Panc1 (cell line): ENCODE measurements at regions not wholly inside any gene's neighbourhood (a gene's known extent, or its start where the extent isn't known, plus 50 kb on each side); places are given as distances from the start of the nearest gene placed in this dataset.

Experiments used
- ATAC-seq: fragments of 200-7000 bp; cut with Tn5 transposase; 2 replicates; pipeline ENCODE4 v1.9.1; 2020; ENCODE audit warnings: mild to moderate bottlenecking, moderate library complexity
- BruUV-seq: library from RNA; stranded (reverse); fragments of 400-500 nt; replicated peaks from 2 replicates; lab custom pipeline; 2021; lab: Mats Ljungman, UMichigan
- CTCF ChIA-PET: fragments of 300-600 bp; sonication (Branson Sonifier 250); formaldehyde crosslinking; loops from one replicate; lab custom pipeline; 2022; ENCODE audit warnings: antibody characterized with exemption; lab: Charles Lee
- POLR2A ChIA-PET: fragments of 300-600 bp; sonication (Branson Sonifier 250); formaldehyde crosslinking; loops from one replicate; lab custom pipeline; 2022; ENCODE audit warnings: antibody characterized with exemption; lab: Charles Lee
- DNase-seq: peaks from one replicate; pipeline ENCODE4 v3.0.0-alpha.2; 2010; ENCODE audit warnings: low read depth, low spot score
- H3K27ac ChIP-seq: 2 replicates; pipeline ENCODE4 v1.5.1; 2011; ENCODE audit warnings: mild to moderate bottlenecking, low read length, inconsistent platforms
- H3K27me3 ChIP-seq: fragments of 200-500 bp; sonication (Bioruptor generic); 2 replicates; pipeline ENCODE4 v1.6.0; 2014; ENCODE audit warnings: low read length, inconsistent platforms; ENCODE audit not compliant: control insufficient read depth, insufficient read depth
- H3K36me3 ChIP-seq: fragments of 200-500 bp; sonication (Bioruptor generic); 2 replicates; pipeline ENCODE4 v1.5.1; 2014; ENCODE audit warnings: inconsistent platforms, mild to moderate bottlenecking, low read length, moderate library complexity; ENCODE audit not compliant: control insufficient read depth, insufficient read depth
- H3K4me1 ChIP-seq: 2 replicates; pipeline ENCODE4 v1.5.1; 2011; ENCODE audit warnings: inconsistent platforms, mild to moderate bottlenecking, low read length, moderate library complexity; ENCODE audit not compliant: control insufficient read depth, insufficient read depth
- H3K4me3 ChIP-seq, 2 experiments: 2 replicates each; pipeline ENCODE4 v1.5.1; 2011 to 2012; ENCODE audit warnings: low read depth in 2 of 2, low read length in 2 of 2, mild to moderate bottlenecking in 2 of 2, inconsistent platforms in 1 of 2, moderate library complexity in 1 of 2
- H3K9me3 ChIP-seq: fragments of 200-500 bp; sonication (Bioruptor generic); 2 replicates; pipeline ENCODE4 v1.5.1; 2014; ENCODE audit warnings: low read depth, mild to moderate bottlenecking, inconsistent platforms, low read length, moderate library complexity; ENCODE audit not compliant: control insufficient read depth, insufficient read depth
- CTCF ChIP-seq: fragments of 450-650 bp; IDR thresholded peaks from 2 replicates; pipeline ENCODE4 v1.5.1; 2017; ENCODE audit warnings: mild to moderate bottlenecking
- POLR2AphosphoS5 ChIP-seq: IDR thresholded peaks from 2 replicates; pipeline ENCODE4 v1.6.1; 2012; ENCODE audit warnings: mild to moderate bottlenecking, low read depth, low read length, moderate library complexity
- REST ChIP-seq, 2 experiments: IDR thresholded peaks; 2 replicates each; pipeline ENCODE4 v1.6.1; 2011 to 2012; ENCODE audit warnings: low read depth in 2 of 2, control low read depth in 1 of 2, low read length in 1 of 2, mild to moderate bottlenecking in 1 of 2, moderate library complexity in 1 of 2; ENCODE audit not compliant: insufficient read depth in 1 of 2
- SIN3A ChIP-seq: IDR thresholded peaks from 2 replicates; pipeline ENCODE4 v1.6.1; 2012; ENCODE audit warnings: low read depth, mild to moderate bottlenecking, low read length, moderate library complexity, borderline replicate concordance; ENCODE audit not compliant: insufficient read depth
- TCF7L2 ChIP-seq: IDR thresholded peaks from 2 replicates; pipeline ENCODE4 v1.6.1; 2011; ENCODE audit warnings: mild to moderate bottlenecking, low read depth, low read length, inconsistent platforms
- in situ Hi-C: cut with HindIII; loops from 2 replicates; pipeline ENCODE4 v1.10.0; 2016; ENCODE audit warnings: low sequenced_read_pairs, low pct_unique_long_range_greater_than_20kb
- intact Hi-C: fragments of 100-400 bp; cut with micrococcal nuclease; formaldehyde crosslinking; loops from one replicate; pipeline ENCODE4 v1.10.0; 2022; ENCODE audit not compliant: unreplicated experiment

DNA sequence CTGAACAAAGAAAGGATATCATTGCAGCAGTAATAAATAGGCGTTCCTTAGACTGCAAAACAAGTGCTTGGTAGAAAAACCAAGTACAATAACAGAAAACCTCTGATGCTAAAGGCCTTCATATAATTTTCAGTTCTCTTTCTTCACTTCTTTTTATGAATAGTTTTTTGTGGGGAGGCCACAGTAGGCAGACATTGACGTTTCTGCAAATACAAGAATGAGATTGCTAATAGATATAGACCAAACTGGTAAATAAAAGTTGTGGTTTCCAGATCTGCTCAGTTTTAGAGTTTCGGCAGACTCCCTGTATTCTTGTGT, 57.0 kb upstream of the RAP1GDS1 start:
- TF ChIP-seq CTCF (no peak), POLR2AphosphoS5 (no peak), REST (IDR thresholded peaks at IDR 0.05; ENCODE audit: insufficient read depth in 1 of 2, low read depth in 2 of 2, low read length in 1 of 2) (no peak), TCF7L2 (no peak), SIN3A (no peak)
- Histone ChIP-seq H3K9me3 (no peaks in the 10 kb centered on the region), H3K4me1 (no peaks in the 10 kb centered on the region), H3K36me3 (no peaks in the 10 kb centered on the region), H3K27ac (no peak overlapping the region), H3K27me3 (no peaks in the 10 kb centered on the region), H3K4me3 (no peak overlapping the region)
- ChIA-PET CTCF (no interaction called here), POLR2A (no interaction called here)
- DNase-seq, result no peak
- in situ Hi-C loops, result no loop called here
- intact Hi-C loops, result no loop called here
- BruUV-seq, result no TSS peak
- no peak for ATAC-seq

- DNase-seq (no peak), ATAC-seq (no peak)
- Histone ChIP-seq H3K27ac (no peak overlapping the region), H3K4me3 (no peak overlapping the region), H3K9me3 (no peaks in the 10 kb centered on the region), H3K4me1 (no peaks in the 10 kb centered on the region), H3K36me3 (no peaks in the 10 kb centered on the region), H3K27me3 (no peaks in the 10 kb centered on the region)
- intact Hi-C loops, result no loop called here
- TF ChIP-seq SIN3A, result no peak
- TF ChIP-seq CTCF, result no peak
- no peak for TF ChIP-seq TCF7L2
- no TSS peak for BruUV-seq
- ChIA-PET CTCF (no interaction called here), POLR2A (no interaction called here)
- in situ Hi-C loops, result no loop called here
Observed at GRCh38 chr4:98203332-98204235, 57.6 kb upstream of the RAP1GDS1 start.
